Stomach (tissue), 8 donors: ENCODE measurements at regions not wholly inside any gene's neighbourhood (a gene's known extent, or its start where the extent isn't known, plus 50 kb on each side); places are given as distances from the start of the nearest gene placed in this dataset.

Experiments
- DNase-seq, 2 donors: peaks; one replicate each; pipeline versions ENCODE4 v3.0.0 to v3.0.0-alpha.2; 2013 to 2019
- H3K27ac ChIP-seq, 5 donors: fragments of 200-600 bp in 4 of 5; sonication (generic) in 4 of 5; one replicate each; pipeline ENCODE4 v1.5.1; 2013 to 2019; ENCODE audit warnings: mild to moderate bottlenecking in 1 of 5, moderate library complexity in 1 of 5
- H3K27me3 ChIP-seq, 3 donors: fragments of 200-600 bp; sonication (generic); one replicate each; pipeline ENCODE4 v1.5.1; 2017 to 2019; ENCODE audit warnings: mixed run types in 1 of 3
- H3K36me3 ChIP-seq, 4 donors: fragments of 200-600 bp; sonication (generic); 1 replicate in 3 of 4; 2 replicates in 1 of 4; pipeline ENCODE4 v1.5.1; 2016 to 2019
- H3K4me1 ChIP-seq, 4 donors: fragments of 200-600 bp; sonication (generic); one replicate each; pipeline ENCODE4 v1.5.1; 2016 to 2019
- H3K4me3 ChIP-seq, 4 donors: fragments of 200-600 bp; sonication (generic) in 3 of 4; one replicate each; pipeline ENCODE4 v1.5.1; 2016 to 2019; ENCODE audit warnings: mild to moderate bottlenecking in 1 of 4
- H3K9me3 ChIP-seq, 4 donors: fragments of 200-600 bp; sonication (generic); one replicate each; pipeline ENCODE4 v1.5.1; 2016 to 2019
- CTCF ChIP-seq, 7 experiments: fragments of 450-650 bp in 4 of 7; fragments of 200-600 bp in 3 of 7; sonication (generic) in 3 of 7; IDR thresholded peaks; one replicate each; pipeline ENCODE4 v1.5.1; 2016 to 2019; ENCODE audit warnings: antibody characterized with exemption in 7 of 7, control low read depth in 2 of 7, mild to moderate bottlenecking in 1 of 7
- EP300 ChIP-seq: sonication (generic); formaldehyde crosslinking; IDR thresholded peaks from one replicate; pipeline ENCODE4 v1.6.1; 2017; ENCODE audit warnings: antibody characterized with exemption
- POLR2A ChIP-seq, 4 donors: fragments of 450-650 bp; IDR thresholded peaks; one replicate each; pipeline ENCODE4 v1.6.1; 2016; ENCODE audit warnings: antibody characterized with exemption in 4 of 4, control low read depth in 2 of 4, mild to moderate bottlenecking in 1 of 4, moderate library complexity in 1 of 4
- POLR2AphosphoS5 ChIP-seq, 3 donors: sonication (generic); formaldehyde crosslinking; IDR thresholded peaks; one replicate each; pipeline ENCODE4 v1.6.1; 2016; ENCODE audit warnings: antibody characterized with exemption in 3 of 3
- WGBS, 5 donors: extraction: QIAGEN DNeasy Blood & Tissue Kit in 3 of 5; methylation state at CpG; one replicate each; pipeline versions ENCODE4 v1.1.5 to v1.1.7; 2013 to 2018; 5-methylcytosine and 5-hydroxymethylcytosine counted together
- intact Hi-C: fragments of 100-400 bp; cut with DNase I; formaldehyde crosslinking; loops from one replicate; pipeline ENCODE4 v1.15.1; 2023; ENCODE audit warnings: low total_unique reads
- donor health status: healthy with polysubstance abuse.
- donor health status: Bipolar disorder and iron deficiency.
- donor health status: healthy.

GRCh38 chr3:72384602-72385001 is 463.6 kb downstream of the SHQ1 start:
- Histone ChIP-seq H3K36me3 (no peaks in the 10 kb centered on the region), H3K4me1 (peaks cover 8 to 93% (median 52%) of the 10 kb centered on the region in 4 donors), H3K27me3 (no peaks in the 10 kb centered on the region), H3K27ac (no peak overlapping the region), H3K9me3 (no peaks in the 10 kb centered on the region), H3K4me3 (no peak overlapping the region)
- DNase-seq, result no peak
- TF ChIP-seq POLR2AphosphoS5 (IDR thresholded peaks at IDR 0.05), result no peak
- intact Hi-C loops, result no loop called here
- WGBS, 5 donors, result 57 to 68% (median 66%) methylated on average over 5 of the region's 5 CpGs

DNA sequence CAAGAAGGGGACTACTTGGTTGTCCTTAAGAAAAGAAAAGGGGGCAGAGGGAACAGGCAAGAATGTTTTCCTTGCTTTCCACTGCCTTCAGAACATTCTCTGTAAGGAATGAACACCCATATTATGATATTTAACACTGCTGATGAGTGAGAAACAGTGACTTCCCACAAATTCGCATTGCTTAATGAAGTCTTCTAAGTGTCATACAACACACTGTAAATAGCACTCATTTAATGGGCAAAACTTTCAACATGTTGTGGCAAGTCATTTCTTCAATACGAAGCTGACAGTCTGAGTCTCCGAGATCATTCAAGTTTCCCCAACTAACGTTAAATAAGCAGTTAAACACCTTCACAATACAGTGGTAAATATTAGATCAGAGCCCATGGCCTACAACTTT is 464.4 kb downstream of the SHQ1 start:
- Histone ChIP-seq H3K36me3 (peaks cover under 1 to 4% (median 2%) of the 10 kb centered on the region in 4 donors), H3K27me3 (no peaks in the 10 kb centered on the region), H3K27ac (no peak overlapping the region), H3K4me1 (peaks cover 8 to 95% (median 51%) of the 10 kb centered on the region in 4 donors), H3K4me3 (no peak overlapping the region), H3K9me3 (no peaks in the 10 kb centered on the region)
- intact Hi-C loops, result no loop called here
- 79 to 94% (median 86%) methylated on average over 4 of the region's 4 CpGs for WGBS, 5 donors
- TF ChIP-seq CTCF (IDR thresholded peaks at IDR 0.05), result no peak
- TF ChIP-seq POLR2A (IDR thresholded peaks at IDR 0.05), result no peak
- no peak for DNase-seq

DNA sequence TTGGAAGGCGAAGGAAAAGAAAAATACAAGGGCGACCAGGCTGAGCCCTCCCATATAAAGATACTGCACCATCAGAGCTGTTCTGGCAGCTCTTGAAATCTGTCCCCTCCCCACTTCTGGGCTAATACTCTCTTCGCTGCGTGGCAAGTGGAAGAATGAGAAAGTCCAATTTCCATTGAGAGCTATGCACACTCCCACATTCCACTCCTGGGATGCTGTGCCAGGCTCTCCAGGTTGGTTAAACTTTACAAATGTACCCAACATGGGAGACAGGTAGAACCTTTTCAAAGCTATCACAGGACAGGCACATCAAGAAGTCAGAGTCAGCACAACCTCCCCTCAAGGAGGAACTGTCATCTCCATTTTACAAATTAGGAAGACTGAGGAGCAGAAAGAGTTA is 465.0 kb downstream of the SHQ1 start:
- Histone ChIP-seq H3K27ac (no peak overlapping the region), H3K4me1 (peaks cover 8 to 94% (median 48%) of the 10 kb centered on the region in 4 donors), H3K36me3 (peaks cover 7 to 10% (median 9%) of the 10 kb centered on the region in 4 donors), H3K27me3 (no peaks in the 10 kb centered on the region), H3K4me3 (no peak overlapping the region), H3K9me3 (no peaks in the 10 kb centered on the region)
- intact Hi-C loops, result no loop called here
- TF ChIP-seq POLR2AphosphoS5 (IDR thresholded peaks at IDR 0.05) (no peak), EP300 (no peak), CTCF (IDR thresholded peaks at IDR 0.05) (no peak), POLR2A (IDR thresholded peaks at IDR 0.05) (no peak)
- 90 to 97% (median 96%) methylated on average over 4 of the region's 4 CpGs for WGBS, 5 donors
- DNase-seq, result no peak

DNA sequence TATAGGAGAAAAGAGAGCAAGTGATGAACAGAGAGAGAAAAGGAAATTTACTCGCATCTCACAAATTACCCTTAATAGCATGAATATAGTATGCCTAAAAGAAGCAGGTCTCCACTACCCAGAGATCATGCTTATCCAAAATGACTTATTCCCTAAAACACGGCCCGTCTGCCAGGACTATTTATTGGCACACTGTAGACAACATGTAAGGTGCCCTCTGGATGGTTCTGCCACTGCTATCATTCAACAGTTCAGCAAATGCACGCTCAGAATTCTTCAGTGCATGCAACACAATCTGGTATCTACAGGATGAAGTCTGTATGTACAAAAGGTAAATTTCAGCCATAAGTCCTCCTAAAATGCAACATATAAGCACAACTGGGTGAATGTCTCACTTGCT is 465.8 kb downstream of the SHQ1 start:
- H3K9me3 ChIP-seq, result no peaks in the 10 kb centered on the region
- 93 to 98% (median 96%) methylated on average over 4 of the region's 4 CpGs for WGBS, 5 donors
- H3K27ac ChIP-seq, result no peak overlapping the region
- H3K4me1 ChIP-seq, result peaks cover 7 to 87% (median 43%) of the 10 kb centered on the region in 4 donors
- intact Hi-C loops, result no loop called here
- TF ChIP-seq EP300 (no peak), POLR2AphosphoS5 (IDR thresholded peaks at IDR 0.05) (no peak), POLR2A (IDR thresholded peaks at IDR 0.05) (no peak), CTCF (IDR thresholded peaks at IDR 0.05) (no peak)
- H3K4me3 ChIP-seq, result no peak overlapping the region
- no peaks in the 10 kb centered on the region for H3K27me3 ChIP-seq
- H3K36me3 ChIP-seq, result peaks cover 10 to 18% (median 17%) of the 10 kb centered on the region in 4 donors
- DNase-seq, result no peak

DNA sequence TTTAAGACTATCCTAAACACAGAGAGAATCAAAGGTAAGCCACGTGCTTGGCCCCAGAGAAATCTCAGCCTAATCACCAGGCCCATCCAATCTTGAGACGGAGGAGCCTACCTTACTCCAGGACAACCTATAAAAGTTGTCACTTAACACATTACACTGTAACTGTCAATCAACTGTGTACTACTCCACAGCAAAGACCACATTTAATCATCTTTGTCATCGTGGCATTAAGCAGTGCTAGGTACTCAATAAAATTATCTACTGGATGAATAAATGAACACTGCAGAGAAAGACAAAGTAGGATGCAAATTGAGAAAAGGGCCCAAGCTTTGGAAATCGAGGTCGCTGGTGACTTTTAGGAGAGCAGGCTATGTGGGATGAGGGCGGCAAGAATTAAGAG is 466.7 kb downstream of the SHQ1 start:
- TF ChIP-seq CTCF (IDR thresholded peaks at IDR 0.05), result no peak
- TF ChIP-seq POLR2AphosphoS5 (IDR thresholded peaks at IDR 0.05), result no peak
- TF ChIP-seq EP300, result no peak
- no peak for TF ChIP-seq POLR2A (IDR thresholded peaks at IDR 0.05)

More for the DNA sequence above, 466.7 kb downstream of the SHQ1 start:
- no peak for DNase-seq
- Histone ChIP-seq H3K27ac (no peak overlapping the region), H3K27me3 (no peaks in the 10 kb centered on the region), H3K4me3 (no peak overlapping the region), H3K9me3 (no peaks in the 10 kb centered on the region), H3K4me1 (peaks cover 7 to 83% (median 42%) of the 10 kb centered on the region in 4 donors), H3K36me3 (peaks cover 10 to 25% (median 23%) of the 10 kb centered on the region in 4 donors)
- intact Hi-C loops, result no loop called here
- WGBS, 5 donors, result 87 to 96% (median 92%) methylated on average over 6 of the region's 6 CpGs
